ENCODE measurements at regions not wholly inside any gene's neighbourhood (a gene's known extent, or its start where the extent isn't known, plus 50 kb on each side); places are given as distances from the start of the nearest gene placed in this dataset.

DNA sequence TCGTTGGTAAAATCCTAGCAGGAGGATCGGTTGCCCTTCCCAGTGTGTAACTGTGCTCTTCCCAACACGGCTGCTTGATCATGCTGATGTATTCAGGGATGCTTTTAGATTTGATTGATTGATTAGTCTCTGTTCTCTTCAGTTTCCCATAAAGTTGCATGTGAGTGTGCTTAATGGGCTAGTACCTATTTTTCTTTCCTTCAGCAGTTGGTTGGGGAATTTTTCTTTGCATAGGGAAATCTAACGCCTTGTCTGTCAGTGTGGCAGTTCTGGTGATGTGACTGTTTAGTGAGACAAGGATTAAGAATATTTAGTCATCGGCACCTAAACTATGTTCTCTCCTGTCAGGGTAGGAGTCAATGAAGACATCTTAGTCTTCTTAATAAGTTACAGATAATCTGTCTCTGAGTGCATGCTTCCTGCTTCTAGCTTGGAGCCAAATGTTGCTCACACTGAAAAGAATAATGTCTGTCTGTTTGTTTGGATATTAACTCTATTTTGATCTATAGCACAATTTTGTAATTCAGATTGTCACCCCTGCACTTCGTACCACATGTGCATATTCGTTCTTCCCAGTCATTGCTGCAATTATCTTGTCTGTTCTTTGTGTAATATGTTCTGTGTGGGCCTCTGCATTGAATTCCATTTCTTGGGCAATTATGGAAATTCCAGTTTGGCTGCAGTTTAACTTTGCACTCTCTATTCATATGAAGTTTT lies 169.9 kb downstream of the EDN1 start:
- Mint-ChIP-seq H3K27ac (no peak overlapping the region), H3K27me3 (ENCODE audit: low read depth, poor library complexity) (no peaks in the 10 kb centered on the region), H3K9me3 (peaks cover 3% of the 10 kb centered on the region), H3K4me1 (peaks cover 20% of the 10 kb centered on the region), H3K36me3 (ENCODE audit: low read depth) (no peaks in the 10 kb centered on the region), H3K4me3 (no peak overlapping the region)
- no peak for TF ChIP-seq CTCF (IDR thresholded peaks at IDR 0.05)
- DNase-seq = no peak

GRCh38 chr6:12467706-12468670 lies 177.8 kb downstream of the EDN1 start:
- H3K36me3 Mint-ChIP-seq (ENCODE audit: low read depth) = no peaks in the 10 kb centered on the region
- H3K27ac Mint-ChIP-seq = no peak overlapping the region
- H3K27me3 Mint-ChIP-seq (ENCODE audit: low read depth, poor library complexity) = peaks cover 13% of the 10 kb centered on the region
- DNase-seq = no peak
- no peak for TF ChIP-seq CTCF (IDR thresholded peaks at IDR 0.05)
- no peak overlapping the region for H3K4me3 Mint-ChIP-seq
- peaks cover 18% of the 10 kb centered on the region for H3K4me1 Mint-ChIP-seq
- H3K9me3 Mint-ChIP-seq = peaks cover 3% of the 10 kb centered on the region

- TF ChIP-seq CTCF (IDR thresholded peaks at IDR 0.05) = no peak
- peaks cover 3% of the 10 kb centered on the region for H3K9me3 Mint-ChIP-seq
- H3K4me1 Mint-ChIP-seq = peaks cover 24% of the 10 kb centered on the region
- H3K36me3 Mint-ChIP-seq (ENCODE audit: low read depth) = no peaks in the 10 kb centered on the region
- H3K27me3 Mint-ChIP-seq (ENCODE audit: low read depth, poor library complexity) = peaks cover 12% of the 10 kb centered on the region
- no peak overlapping the region for H3K27ac Mint-ChIP-seq
- H3K4me3 Mint-ChIP-seq = no peak overlapping the region
- no peak for DNase-seq
Measured at GRCh38 chr6:12472601-12473038, 182.5 kb downstream of the EDN1 start.

DNA sequence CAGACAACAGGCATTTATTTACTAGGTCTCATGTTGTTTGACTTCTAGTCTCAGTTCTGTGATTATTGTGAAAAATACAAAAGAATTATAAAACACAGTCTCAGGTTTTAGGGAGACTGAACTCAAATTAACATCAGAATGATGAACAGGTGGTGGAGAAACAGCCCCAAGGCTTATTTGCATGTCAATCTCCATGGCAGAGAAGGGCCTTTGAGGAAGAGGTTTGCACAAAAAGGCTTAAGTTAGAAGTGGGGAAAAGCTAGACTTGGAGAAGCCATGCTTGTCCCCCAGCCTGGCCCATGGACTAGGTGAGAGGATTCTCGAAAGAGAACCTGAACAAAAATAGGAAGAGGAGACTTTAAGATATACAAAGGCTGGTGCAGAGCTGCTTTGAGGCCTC lies 183.3 kb downstream of the EDN1 start:
- H3K27me3 Mint-ChIP-seq (ENCODE audit: low read depth, poor library complexity) = peaks cover 12% of the 10 kb centered on the region
- DNase-seq = no peak
- no peak for TF ChIP-seq CTCF (IDR thresholded peaks at IDR 0.05)

GRCh38 chr6:12474167-12475140 lies 184.3 kb downstream of the EDN1 start:
- no peak for DNase-seq
- H3K9me3 Mint-ChIP-seq = peaks cover 3% of the 10 kb centered on the region
- H3K4me1 Mint-ChIP-seq = peaks cover 24% of the 10 kb centered on the region
- peaks cover 12% of the 10 kb centered on the region for H3K27me3 Mint-ChIP-seq (ENCODE audit: low read depth, poor library complexity)
- H3K4me3 Mint-ChIP-seq = no peak overlapping the region
- no peaks in the 10 kb centered on the region for H3K36me3 Mint-ChIP-seq (ENCODE audit: low read depth)
- no peak for TF ChIP-seq CTCF (IDR thresholded peaks at IDR 0.05)
- no peak overlapping the region for H3K27ac Mint-ChIP-seq

More for the DNA sequence above, 183.3 kb downstream of the EDN1 start:
- Mint-ChIP-seq H3K27ac (no peak overlapping the region), H3K9me3 (peaks cover 3% of the 10 kb centered on the region), H3K4me1 (peaks cover 24% of the 10 kb centered on the region), H3K36me3 (ENCODE audit: low read depth) (no peaks in the 10 kb centered on the region), H3K4me3 (no peak overlapping the region)

All from nephron progenitor cell (in vitro differentiated cells).